GM12878 (cell line): ENCODE measurements at regions not wholly inside any gene's neighbourhood (a gene's known extent, or its start where the extent isn't known, plus 50 kb on each side); places are given as distances from the start of the nearest gene placed in this dataset.

Experiments
- ATAC-seq: fragments of 200-7000 bp; cut with Tn5 transposase; 3 replicates; pipeline ENCODE4 v1.9.1; 2020; ENCODE audit warnings: mild to moderate bottlenecking, moderate library complexity
- BruUV-seq: library from RNA; stranded (reverse); fragments of 400-500 nt; replicated peaks from 2 replicates; lab custom pipeline; 2021; lab: Mats Ljungman, UMichigan
- CTCF ChIA-PET: fragments of 300-600 bp; sonication (Branson Sonifier 250); formaldehyde crosslinking; extraction: SDS; loops from one replicate; lab custom pipeline; 2021; ENCODE audit warnings: inconsistent platforms; lab: Yijun Ruan, JAX
- POLR2A ChIA-PET: fragments of 350-600 bp; formaldehyde crosslinking; extraction: SDS; loops from one replicate; lab custom pipeline; 2021; ENCODE audit warnings: inconsistent platforms; lab: Charles Lee
- RAD21 ChIA-PET: fragments of 300-600 bp; sonication (Branson Sonifier 250); formaldehyde crosslinking; loops from one replicate; lab custom pipeline; 2023; ENCODE audit warnings: antibody characterized with exemption; ENCODE audit not compliant: unreplicated experiment; lab: Charles Lee
- SMC1A ChIA-PET: fragments of 300-600 bp; sonication (Branson Sonifier 250); formaldehyde crosslinking; loops from one replicate; lab custom pipeline; 2023; ENCODE audit not compliant: unreplicated experiment, uncharacterized antibody; lab: Charles Lee
- DNase-seq: peaks from one replicate; pipeline ENCODE4 v3.0.0-alpha.2; 2011; ENCODE audit warnings: low read depth, low spot score
- FAIRE-seq: peaks from 3 replicates; lab custom pipeline; 2011; peaks lifted over from hg19 to GRCh38; lab: Jason Lieb, UNC
- H2AFZ ChIP-seq: 2 replicates; pipeline ENCODE4 v1.6.0; 2011; ENCODE audit warnings: low read depth, low read length, control low read depth; ENCODE audit not compliant: control insufficient read depth
- H3K27ac ChIP-seq: 2 replicates; pipeline ENCODE4 v1.5.1; 2011; ENCODE audit warnings: control low read depth; ENCODE audit not compliant: control insufficient read depth, insufficient read depth
- H3K27me3 ChIP-seq, 2 experiments: replicated peaks in 1 of 2; 2 replicates each; pipeline versions ENCODE4 v1.6.0 to v1.6.1; 2011; ENCODE audit warnings: low read length in 1 of 2; ENCODE audit not compliant: control insufficient read depth in 2 of 2, insufficient read depth in 2 of 2
- H3K36me3 ChIP-seq, 2 experiments: 2 replicates each; pipeline ENCODE4 v1.5.1; 2011; ENCODE audit warnings: low read length in 1 of 2; ENCODE audit not compliant: control insufficient read depth in 2 of 2, insufficient read depth in 2 of 2
- H3K4me1 ChIP-seq: 2 replicates; pipeline ENCODE4 v1.6.1; 2011; ENCODE audit warnings: mild to moderate bottlenecking, low read length, moderate library complexity, mixed read lengths; ENCODE audit not compliant: control insufficient read depth, insufficient read depth
- H3K4me2 ChIP-seq: 2 replicates; pipeline ENCODE4 v1.6.0; 2011; ENCODE audit warnings: control low read depth; ENCODE audit not compliant: control insufficient read depth, insufficient read depth
- H3K4me3 ChIP-seq: fragments of 200-600 bp; sonication (generic); 2 replicates; pipeline ENCODE4 v1.5.1; 2016
- H3K79me2 ChIP-seq: 2 replicates; pipeline ENCODE4 v1.6.0; 2011; ENCODE audit warnings: low read length; ENCODE audit not compliant: control insufficient read depth, insufficient read depth
- H3K9ac ChIP-seq: 2 replicates; pipeline ENCODE4 v1.8.0; 2011; ENCODE audit warnings: low read length, control low read depth, mixed read lengths; ENCODE audit not compliant: control insufficient read depth, insufficient read depth
- H3K9me3 ChIP-seq: replicated peaks from 3 replicates; pipeline ENCODE4 v1.5.1; 2011; ENCODE audit warnings: mild to moderate bottlenecking, low read length; ENCODE audit not compliant: control insufficient read depth, insufficient read depth
- H4K20me1 ChIP-seq: 2 replicates; pipeline ENCODE4 v1.6.0; 2011; ENCODE audit not compliant: control insufficient read depth, insufficient read depth
- KAT2A ChIP-seq: conservative IDR thresholded peaks from 2 replicates; pipeline ENCODE4 v1.6.1; 2011; ENCODE audit warnings: low read depth, low read length; ENCODE audit not compliant: control insufficient read depth
- MYC ChIP-seq: IDR thresholded peaks from 2 replicates; pipeline ENCODE4 v1.6.1; 2011; ENCODE audit warnings: mild to moderate bottlenecking, low read length, moderate library complexity, inconsistent platforms; ENCODE audit not compliant: insufficient read depth, insufficient replicate concordance, insufficient read length, severe bottlenecking
- NR2F1 ChIP-seq: fragments of 450-650 bp; conservative IDR thresholded peaks from 2 replicates; pipeline ENCODE4 v1.6.1; 2017; ENCODE audit warnings: mild to moderate bottlenecking
- POLR2AphosphoS2 ChIP-seq: IDR thresholded peaks from 2 replicates; pipeline ENCODE4 v1.6.1; 2011; ENCODE audit warnings: low read depth, mild to moderate bottlenecking, low read length, improper control_type of control experiment, moderate library complexity
- RELA ChIP-seq: fragments of 450-650 bp; IDR thresholded peaks from 2 replicates; pipeline ENCODE4 v1.8.0; 2014; ENCODE audit warnings: borderline replicate concordance; ENCODE audit not compliant: partially characterized antibody
- REST ChIP-seq: IDR thresholded peaks from 2 replicates; pipeline ENCODE4 v1.6.1; 2012; ENCODE audit warnings: mild to moderate bottlenecking, low read depth, low read length
- SUZ12 ChIP-seq: fragments of 200-600 bp; sonication (generic); IDR thresholded peaks from one replicate; pipeline ENCODE4 v1.6.1; 2018; ENCODE audit warnings: antibody characterized with exemption, mild to moderate bottlenecking; ENCODE audit not compliant: unreplicated experiment
- ZBTB33 ChIP-seq: fragments of 450-650 bp; IDR thresholded peaks from 2 replicates; pipeline ENCODE4 v1.6.1; 2017; ENCODE audit warnings: mild to moderate bottlenecking
- ZNF687 ChIP-seq: fragments of 450-650 bp; IDR thresholded peaks from 2 replicates; pipeline ENCODE4 v1.6.1; 2017; ENCODE audit warnings: mild to moderate bottlenecking, moderate library complexity
- WGBS: methylation state at CpG from one replicate; pipeline ENCODE4 v1.1.6; 2016; ENCODE audit warnings: low lambda C conversion rate; ENCODE audit not compliant: insufficient replicate concordance, insufficient coverage; ENCODE audit errors: missing lambda C conversion rate; 5-methylcytosine and 5-hydroxymethylcytosine counted together
- in situ Hi-C: fragments of 300-500 bp; cut with MboI; formaldehyde crosslinking; loops from 9 replicates; pipeline ENCODE4 v1.14.3; 2018; ENCODE audit warnings: mixed read lengths
- intact Hi-C: fragments of 100-400 bp; cut with micrococcal nuclease; formaldehyde crosslinking; loops from one replicate; pipeline ENCODE4 v1.14.2; 2022; ENCODE audit not compliant: unreplicated experiment

GRCh38 chr3:1929788-1930414 is 168.8 kb upstream of the CNTN4 start (continued):
- TF ChIP-seq REST = no peak
- no peak for TF ChIP-seq NR2F1
- TF ChIP-seq RELA = no peak
- TF ChIP-seq MYC = no peak
- TF ChIP-seq POLR2AphosphoS2 = no peak
- TF ChIP-seq, all 136 proteins: peak for 0

- BruUV-seq = no TSS peak
- Histone ChIP-seq H3K36me3 (no peaks in the 10 kb centered on the region), H3K27me3 (no peaks in the 10 kb centered on the region), H3K4me1 (no peaks in the 10 kb centered on the region), H3K9ac (no peak overlapping the region), H4K20me1 (no peaks in the 10 kb centered on the region), H2AFZ (no peak overlapping the region), H3K27ac (no peak overlapping the region), H3K4me3 (no peak overlapping the region), H3K9me3 (no peaks in the 10 kb centered on the region), H3K4me2 (no peak overlapping the region), H3K79me2 (no peaks in the 10 kb centered on the region)
- intact Hi-C loops = no loop called here
- ATAC-seq = no peak
- no peak for DNase-seq
- no peak for TF ChIP-seq SUZ12
- TF ChIP-seq ZBTB33 = no peak
- TF ChIP-seq ZNF687 = no peak
- TF ChIP-seq KAT2A = no peak
- TF ChIP-seq POLR2AphosphoS2 = no peak
- no peak for FAIRE-seq
- in situ Hi-C loops = no loop called here
- ChIA-PET CTCF (no interaction called here), POLR2A (no interaction called here), SMC1A (no interaction called here), RAD21 (no interaction called here)
- 36% methylated on average over 4 of the region's 4 CpGs for WGBS
These were observed 159.7 kb upstream of the CNTN4 start for GRCh38 chr3:1938975-1939374.
